GM23248 (cell line): ENCODE measurements at regions not wholly inside any gene's neighbourhood (a gene's known extent, or its start where the extent isn't known, plus 50 kb on each side); places are given as distances from the start of the nearest gene placed in this dataset.
"Not testable (repeated sequence)": the region's sequence is repeated elsewhere in the genome, so short reads cannot be mapped to it uniquely, and the experiment has no call there.

Source experiments
- EZH2 ChIP-seq: fragments of 200-600 bp; sonication (generic); IDR thresholded peaks from 2 replicates; pipeline ENCODE4 v1.6.1; 2018; ENCODE audit warnings: antibody characterized with exemption, mild to moderate bottlenecking; ENCODE audit not compliant: insufficient read depth, poor library complexity, severe bottlenecking
- EZH2phosphoT487 ChIP-seq: fragments of 200-600 bp; sonication (generic); IDR thresholded peaks from 2 replicates; pipeline ENCODE4 v1.6.1; 2018; ENCODE audit warnings: antibody characterized with exemption, moderate library complexity, mild to moderate bottlenecking, low read depth; ENCODE audit not compliant: insufficient read depth

DNA sequence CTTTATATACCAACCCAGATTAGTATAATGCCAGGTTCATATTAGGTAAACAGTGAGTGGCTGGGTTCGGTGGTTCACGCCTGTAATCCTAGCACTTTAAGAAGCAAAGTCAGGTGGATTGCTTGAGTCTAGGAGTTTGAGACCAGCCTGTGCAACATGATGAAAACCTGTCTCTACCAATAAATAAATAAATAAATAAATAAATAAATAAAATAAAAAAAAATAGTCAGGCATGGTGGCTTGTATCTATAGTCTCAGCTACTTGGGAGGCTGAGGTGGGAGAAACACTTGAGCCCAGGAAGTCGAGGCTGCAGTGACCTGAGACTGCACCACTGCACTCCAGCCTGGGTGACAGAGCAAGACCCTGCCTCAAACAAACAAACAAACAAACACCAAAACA is 96.9 kb downstream of the CTH start:
- TF ChIP-seq EZH2phosphoT487, EZH2: not testable (repeated sequence)
